GM19467 (cell line): ENCODE measurements at regions not wholly inside any gene's neighbourhood (a gene's known extent, or its start where the extent isn't known, plus 50 kb on each side); places are given as distances from the start of the nearest gene placed in this dataset.

Experiments
- ATAC-seq: cut with Tn5 transposase; IDR thresholded peaks from one replicate; pipeline ENCODE4 v1.9.1; 2021; ENCODE audit warnings: mild to moderate bottlenecking, moderate library complexity; ENCODE audit not compliant: unreplicated experiment

DNA sequence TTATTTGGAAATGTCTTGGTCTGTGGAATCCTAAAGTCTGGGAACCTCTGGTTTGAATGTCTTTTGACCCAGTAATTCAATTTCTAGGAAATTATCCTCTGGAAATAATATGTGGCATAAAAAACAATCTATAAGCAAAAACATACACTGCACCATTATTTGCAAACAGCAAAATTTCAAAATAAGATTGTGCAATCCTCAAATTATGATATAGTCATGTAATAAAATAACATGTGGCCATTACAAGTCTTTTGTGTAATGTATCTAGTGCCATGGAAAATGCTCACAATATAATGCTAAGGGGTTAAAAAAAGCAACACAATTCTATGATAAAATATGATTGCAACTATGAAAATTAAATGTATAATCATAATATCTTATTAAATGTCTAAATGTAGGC lies 312.9 kb upstream of the RUNX1 start:
- no peak for ATAC-seq

DNA sequence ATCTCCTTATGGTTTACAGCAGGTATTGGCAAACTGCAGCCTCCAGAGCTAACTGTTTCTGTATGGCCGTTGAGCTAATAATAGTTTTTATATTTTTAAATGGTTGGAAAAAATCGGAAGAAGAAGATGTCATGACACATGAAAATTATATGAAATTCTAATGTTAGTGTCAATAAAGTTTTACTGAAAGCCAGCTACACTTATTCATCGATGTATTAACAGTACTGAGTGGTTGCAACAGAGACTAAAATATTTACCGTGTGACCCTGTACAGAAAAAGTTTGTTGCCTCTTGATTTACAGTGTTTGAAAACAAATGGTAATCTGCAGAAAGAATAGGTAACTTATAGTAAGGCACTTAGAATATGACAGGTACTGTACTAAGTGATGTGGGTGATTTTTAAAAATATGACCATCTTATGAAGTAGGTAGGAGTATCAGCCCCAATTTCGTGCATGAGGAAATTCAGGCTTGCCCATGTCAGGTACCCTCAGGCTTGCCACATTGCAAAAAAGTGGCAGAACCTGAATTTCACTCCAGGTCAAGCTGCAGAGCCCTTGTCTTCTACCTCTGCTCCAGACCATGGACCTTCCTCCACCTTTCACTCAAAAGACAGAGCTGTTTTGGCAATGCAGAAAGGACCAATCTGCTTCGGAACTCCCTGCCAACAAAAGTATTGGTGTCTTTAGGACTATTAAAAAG lies 311.9 kb upstream of the RUNX1 start:
- ATAC-seq = no peak

DNA sequence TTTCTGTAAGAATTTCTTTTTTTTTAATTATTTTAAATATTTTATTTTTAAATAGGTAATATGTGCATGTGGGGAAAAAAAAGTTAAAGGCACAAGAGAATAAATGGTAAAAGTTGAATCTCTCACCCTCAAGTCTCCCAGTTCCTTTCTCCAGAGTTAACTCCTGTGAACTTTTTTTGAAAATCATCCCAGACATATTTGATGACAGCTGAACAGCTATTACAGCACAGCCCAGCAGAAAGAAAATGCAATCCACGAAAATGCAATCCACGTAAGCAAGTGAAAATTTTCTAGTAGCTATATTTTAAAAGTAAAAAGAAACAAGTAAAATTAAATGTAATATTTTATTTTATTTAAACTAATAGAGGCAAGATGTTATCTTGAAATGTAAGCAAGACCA lies 310.0 kb upstream of the RUNX1 start:
- no peak for ATAC-seq

GRCh38 chr21:35358008-35358407 lies 308.9 kb upstream of the RUNX1 start:
- no peak for ATAC-seq

- ATAC-seq = no peak
Measured at GRCh38 chr21:35357041-35357780, 308.1 kb upstream of the RUNX1 start.

DNA sequence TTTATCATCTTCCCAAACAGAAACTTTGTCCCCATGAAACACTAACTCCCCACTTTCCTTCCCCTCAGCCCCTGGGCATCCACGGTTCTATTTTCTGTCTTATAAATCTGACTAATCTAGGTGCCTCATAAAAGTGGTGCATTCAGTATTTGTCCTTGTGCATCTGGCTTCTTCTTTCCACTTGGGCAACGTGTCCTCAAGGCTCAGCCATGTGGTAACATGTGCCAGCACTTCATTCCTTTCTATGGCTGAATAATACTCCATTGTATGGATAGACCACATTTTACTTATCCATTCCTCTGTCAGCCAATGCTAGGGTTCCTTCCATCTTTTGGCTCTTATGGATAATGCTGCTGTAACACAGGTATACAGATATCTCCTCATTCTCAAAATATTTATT lies 305.0 kb upstream of the RUNX1 start:
- ATAC-seq = no peak

- ATAC-seq = no peak
Measured at GRCh38 chr21:35352793-35353192, 303.7 kb upstream of the RUNX1 start.

DNA sequence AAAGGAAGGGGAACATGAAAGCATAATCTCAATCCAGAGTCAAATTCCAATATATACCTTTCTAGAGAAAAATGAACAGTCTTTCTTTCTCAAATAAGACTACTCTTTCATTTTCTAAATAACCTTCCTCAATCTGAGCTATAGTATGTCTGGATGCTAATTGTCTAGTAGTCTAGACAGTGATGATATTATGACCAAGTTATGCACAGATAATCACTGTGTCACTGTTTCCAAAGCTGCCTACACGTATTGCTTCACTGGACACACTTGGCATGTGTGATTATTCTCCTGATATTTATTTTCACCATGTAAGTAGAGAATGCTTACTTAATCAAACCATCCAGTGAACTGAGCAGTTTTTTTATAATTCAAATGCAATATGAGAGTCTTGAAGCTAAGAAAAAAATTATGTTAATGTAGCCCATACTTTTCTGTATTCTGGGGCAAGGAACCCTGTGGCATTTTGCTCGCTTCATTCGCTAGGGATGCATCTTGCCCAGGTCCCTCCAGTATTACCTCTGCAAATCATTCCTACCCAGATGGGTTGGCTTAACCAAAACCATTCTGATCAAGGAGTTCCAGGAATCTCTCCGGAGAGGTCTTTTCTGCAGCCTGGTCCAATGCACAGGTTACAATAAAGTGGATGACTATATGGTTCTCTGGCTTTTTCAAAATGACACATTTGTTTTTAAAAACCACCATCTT lies 303.1 kb upstream of the RUNX1 start:
- ATAC-seq = no peak

- no peak for ATAC-seq
Measured at GRCh38 chr21:35351434-35351833, 302.3 kb upstream of the RUNX1 start.

DNA sequence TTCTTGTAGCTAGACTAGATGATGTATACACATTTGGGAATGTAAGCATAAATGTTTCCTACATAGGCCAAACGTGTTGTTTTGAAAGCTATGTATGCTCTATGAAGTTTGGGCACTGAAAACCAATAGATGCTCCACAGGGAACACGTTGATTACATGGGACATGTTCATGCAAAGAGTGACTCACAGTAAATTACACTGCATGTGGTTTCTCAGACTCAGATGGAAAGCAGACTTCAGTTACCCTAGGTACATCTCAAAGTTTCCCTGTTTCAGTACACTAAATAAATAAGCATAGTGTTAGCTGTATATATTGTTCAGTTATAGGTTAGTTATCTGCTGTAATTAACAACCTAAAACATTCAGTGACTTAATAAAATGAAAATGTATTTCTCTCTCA lies 301.9 kb upstream of the RUNX1 start:
- no peak for ATAC-seq

- ATAC-seq = no peak
Measured at GRCh38 chr21:35349376-35350080, 300.4 kb upstream of the RUNX1 start.

- ATAC-seq = no peak
Measured at GRCh38 chr21:35348686-35349085, 299.6 kb upstream of the RUNX1 start.

DNA sequence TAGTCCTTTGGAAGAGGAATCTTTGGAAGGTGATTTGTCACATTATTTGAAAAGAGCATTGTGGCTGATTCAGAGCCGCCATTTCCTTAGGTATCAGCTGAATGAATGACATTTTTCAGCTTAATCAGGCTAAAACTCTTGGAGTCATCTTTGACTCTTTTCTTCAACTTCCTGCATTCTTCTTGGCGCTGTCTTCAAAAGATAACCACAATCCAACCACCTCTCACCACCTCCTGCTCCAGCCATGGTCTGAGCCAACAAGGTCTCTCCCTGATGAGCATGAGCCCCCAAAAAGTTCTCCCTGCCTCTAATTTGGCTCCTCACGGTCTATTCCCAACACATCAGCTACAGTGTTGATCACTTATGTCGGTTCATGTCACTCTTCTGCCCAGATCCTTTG lies 297.6 kb upstream of the RUNX1 start:
- ATAC-seq = no peak

DNA sequence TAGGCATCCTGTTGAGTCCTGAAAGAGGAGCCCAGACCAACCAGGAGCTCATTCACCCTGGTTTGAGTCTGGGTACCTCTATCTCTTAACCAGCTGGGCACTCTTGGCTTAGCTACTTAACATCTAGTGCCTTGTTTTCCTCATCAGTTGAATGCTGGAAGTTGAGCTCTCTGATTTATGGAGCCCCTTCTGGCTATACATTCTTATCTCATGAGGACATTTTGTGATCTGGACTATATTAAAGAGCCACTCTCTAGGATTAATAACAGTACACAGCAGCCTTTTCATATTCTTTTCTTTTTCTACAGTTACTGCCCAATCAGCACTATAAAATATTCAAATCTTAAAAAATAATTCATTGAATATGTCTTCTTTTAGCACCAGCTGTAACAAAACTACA lies 296.9 kb upstream of the RUNX1 start:
- ATAC-seq = no peak

GRCh38 chr21:35344582-35344981 lies 295.5 kb upstream of the RUNX1 start:
- ATAC-seq = no peak

DNA sequence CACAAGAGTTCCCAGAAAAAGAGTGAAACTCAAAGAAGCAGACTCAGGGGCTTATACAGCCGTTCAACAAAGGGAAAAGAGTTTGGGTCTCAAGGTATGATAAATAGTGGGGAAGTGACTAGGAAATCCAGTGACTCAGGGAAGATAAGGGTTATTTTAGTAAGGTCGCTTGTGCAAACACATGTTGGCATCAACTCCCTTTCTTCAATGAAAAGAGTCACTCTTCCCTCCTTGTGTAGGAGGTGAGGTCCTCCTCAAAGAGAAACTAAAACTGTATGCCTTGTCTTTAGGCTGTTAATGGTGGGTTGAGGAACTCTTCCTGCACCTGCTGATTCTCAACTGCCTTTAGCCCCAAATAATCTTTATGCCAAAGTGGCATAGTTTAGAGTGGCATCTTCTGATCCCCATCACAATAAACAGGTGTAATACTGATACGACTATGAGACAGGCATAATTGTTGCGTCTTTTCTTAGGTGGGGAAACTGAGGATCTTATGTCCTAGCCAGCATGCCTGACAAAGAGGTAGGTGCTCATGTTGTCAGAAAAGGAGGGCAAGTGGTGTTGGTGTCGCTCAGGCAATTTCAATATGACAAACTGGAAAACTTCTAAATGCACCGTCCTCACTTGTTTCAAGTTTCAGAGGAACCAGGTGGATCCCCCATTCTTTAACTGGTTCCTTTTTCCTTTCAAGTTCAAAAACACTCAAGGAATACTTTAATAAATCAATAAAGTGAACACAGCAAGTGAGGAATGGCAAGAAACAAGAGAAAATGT lies 294.1 kb upstream of the RUNX1 start:
- no peak for ATAC-seq

DNA sequence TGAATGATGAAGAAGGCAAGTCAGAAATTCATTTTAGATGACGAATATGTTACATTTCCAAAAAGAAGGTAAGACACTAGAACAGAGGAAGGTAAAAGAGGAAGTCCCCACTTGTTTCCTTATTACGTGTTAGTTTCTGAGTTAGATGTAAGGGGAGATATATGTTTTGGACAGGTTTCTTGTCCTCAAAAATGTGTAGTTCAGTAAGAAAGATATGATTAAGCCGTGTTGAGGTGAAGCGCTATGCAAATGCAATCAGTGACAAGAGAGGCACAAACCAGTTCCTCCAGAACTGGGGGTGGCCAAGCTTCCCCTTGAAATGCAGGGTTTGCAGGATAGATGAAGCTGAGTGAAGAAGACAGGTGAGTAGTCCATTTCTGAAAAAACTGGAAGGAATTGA lies 293.3 kb upstream of the RUNX1 start:
- no peak for ATAC-seq

- ATAC-seq = no peak
Measured at GRCh38 chr21:35340273-35340672, 291.2 kb upstream of the RUNX1 start.

DNA sequence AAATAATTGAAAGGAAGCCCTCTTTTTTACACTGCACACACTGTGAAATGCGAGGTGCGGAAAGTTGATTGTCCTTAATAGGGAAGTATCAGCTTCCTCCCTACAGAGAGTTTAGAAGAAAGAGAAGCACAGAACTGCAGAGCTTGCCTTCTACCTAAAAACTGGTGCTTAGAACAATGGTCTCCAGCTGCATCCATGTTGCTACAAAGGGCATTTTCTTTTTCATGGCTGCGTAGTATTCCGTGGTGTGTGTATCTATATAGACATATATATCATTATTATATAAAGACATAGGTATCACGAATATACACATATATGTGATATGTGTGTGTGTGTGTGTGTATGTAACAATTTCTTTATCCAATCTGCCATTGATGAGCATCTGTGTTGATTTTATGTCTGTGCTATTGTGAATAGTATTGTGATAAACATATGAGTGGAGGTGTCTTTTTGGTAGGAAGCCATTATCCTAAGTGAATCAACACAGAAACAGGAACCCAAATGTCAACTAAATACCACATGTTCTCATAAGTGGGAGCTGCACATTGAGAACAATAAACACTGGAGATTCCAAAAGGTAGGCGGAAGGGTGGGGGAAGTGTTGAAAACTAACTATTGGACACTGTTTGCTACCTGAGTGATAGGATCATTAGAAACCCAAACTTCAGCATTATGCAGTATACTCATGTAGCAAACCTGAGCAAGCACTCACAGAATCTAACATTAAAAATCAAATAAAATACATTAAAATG lies 290.0 kb upstream of the RUNX1 start:
- no peak for ATAC-seq

DNA sequence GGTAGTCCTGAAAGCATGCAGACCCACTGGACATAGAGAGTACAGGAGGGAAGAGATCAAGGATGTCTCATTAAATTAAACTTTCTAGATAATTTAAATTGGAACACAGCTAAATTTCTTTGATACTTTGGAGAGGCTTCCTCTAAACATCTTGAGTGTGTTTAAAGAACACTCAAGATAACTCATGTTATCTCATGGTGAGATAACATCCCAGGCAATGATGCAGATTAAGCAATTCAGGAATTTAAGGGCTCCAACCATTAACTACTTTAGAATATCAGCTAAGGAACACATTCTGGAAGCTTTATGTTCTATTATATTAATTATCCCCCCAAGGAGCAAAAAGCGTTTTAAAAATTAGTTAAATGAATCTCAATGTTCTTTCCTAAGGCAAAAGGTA lies 289.2 kb upstream of the RUNX1 start:
- no peak for ATAC-seq
